IPS-18c (cell line): ENCODE measurements at regions not wholly inside any gene's neighbourhood (a gene's known extent, or its start where the extent isn't known, plus 50 kb on each side); places are given as distances from the start of the nearest gene placed in this dataset.
"Not testable (repeated sequence)": the region's sequence is repeated elsewhere in the genome, so short reads cannot be mapped to it uniquely, and the experiment has no call there.

Experiments
- H3K4me3 ChIP-seq: 2 replicates; pipeline ENCODE4 v1.7.0; 2013; ENCODE audit warnings: low read depth, mild to moderate bottlenecking, low read length, moderate library complexity; ENCODE audit not compliant: insufficient read depth
- H3K9me3 ChIP-seq: one replicate; pipeline ENCODE4 v1.6.1; 2013; ENCODE audit warnings: mild to moderate bottlenecking, low read length, moderate library complexity; ENCODE audit not compliant: control insufficient read depth, insufficient read depth

DNA sequence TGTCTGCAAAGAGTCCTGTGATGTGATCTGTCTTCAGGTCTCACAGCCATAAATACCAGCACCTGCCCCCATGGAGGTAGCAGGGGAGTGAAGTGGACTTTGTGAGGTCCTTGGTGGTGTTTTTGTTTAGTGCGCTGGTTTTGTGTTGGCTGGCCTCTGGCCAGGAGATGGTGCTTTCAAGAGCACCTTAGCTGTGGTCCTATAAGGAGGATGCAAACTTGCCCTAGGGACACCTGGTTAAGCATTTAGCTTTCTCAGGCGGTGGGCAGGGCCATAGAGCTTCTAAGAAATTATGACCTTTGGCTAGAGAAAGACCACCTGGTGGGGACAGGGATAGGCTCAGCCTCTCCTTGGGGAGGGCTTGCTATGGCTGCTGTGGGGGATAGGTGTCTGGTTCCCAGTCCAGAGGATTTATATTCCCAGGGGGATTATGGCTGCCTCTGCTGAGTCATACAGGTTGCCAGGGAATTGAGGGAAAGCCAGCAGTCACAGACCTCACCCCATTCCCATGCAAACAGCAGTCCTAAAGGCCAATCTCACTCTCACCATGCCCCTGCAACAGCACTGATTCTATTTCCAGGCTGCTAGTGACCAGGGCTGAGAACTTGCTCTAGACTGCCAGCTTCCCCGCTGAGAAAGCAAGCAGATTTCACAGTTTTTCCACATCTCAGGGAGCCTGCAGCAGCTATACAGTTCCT is 259.3 kb downstream of the TFAP2B start:
- no peaks in the 10 kb centered on the region for H3K9me3 ChIP-seq

DNA sequence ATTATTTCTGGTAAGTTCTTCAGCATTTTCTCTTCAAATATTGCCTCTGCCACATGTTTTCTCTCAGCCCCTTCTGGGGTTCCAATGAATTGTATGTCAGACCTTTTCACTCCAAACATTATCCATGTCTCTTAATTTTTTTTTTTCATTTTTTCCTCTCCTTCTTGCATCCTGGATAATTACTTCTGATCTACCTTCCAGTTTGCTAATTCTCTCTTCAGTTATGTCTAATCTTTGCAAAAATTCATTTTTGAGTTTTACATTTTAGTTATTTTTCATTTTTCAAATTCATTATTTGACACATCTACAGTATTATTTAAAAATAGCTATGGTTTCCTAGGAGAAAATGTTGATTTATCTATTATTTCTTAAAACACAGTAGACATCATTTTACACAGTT is 271.7 kb downstream of the TFAP2B start:
- H3K9me3 ChIP-seq, result no peaks in the 10 kb centered on the region
- H3K4me3 ChIP-seq, result no peak overlapping the region

More for the DNA sequence above, 259.3 kb downstream of the TFAP2B start:
- H3K4me3 ChIP-seq, result no peak overlapping the region

DNA sequence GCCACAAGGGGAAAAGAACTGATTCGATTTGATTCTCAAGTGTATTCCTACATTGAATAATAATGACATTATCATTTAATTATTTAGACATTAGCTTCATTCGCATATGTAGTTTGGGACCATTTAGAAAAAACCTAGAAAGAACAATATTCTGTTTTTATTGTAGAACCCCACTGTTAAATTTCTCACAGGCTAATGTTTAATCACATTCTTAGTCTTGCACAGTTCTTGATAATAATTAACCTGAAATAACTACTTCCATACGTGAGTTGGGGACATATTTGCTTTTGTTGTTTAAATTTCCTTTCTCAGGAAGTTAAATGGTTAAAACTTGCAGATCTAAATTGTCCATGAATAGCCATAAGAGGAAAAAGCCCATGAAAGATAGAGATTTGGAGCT is 275.2 kb downstream of the TFAP2B start:
- H3K4me3 ChIP-seq, result no peak overlapping the region
- H3K9me3 ChIP-seq, result no peaks in the 10 kb centered on the region

DNA sequence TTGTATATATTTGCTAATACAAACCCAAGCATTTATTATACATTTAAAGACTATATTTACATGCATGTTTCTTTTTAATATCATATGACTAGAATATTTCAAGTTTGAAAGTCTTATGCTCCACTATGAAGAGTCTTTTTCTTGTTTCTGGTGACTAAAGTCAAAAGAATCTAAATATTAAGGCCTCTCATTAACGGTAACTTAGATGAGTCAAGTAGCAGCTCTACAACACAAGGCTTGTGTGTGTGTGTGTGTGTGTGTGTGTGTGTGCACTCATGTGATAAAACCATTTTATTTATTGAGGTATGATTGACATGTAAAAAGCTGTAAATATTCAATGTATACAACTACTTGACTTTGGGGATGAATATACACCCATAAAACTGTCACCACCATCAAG is 275.6 kb downstream of the TFAP2B start:
- Histone ChIP-seq H3K9me3 (no peaks in the 10 kb centered on the region), H3K4me3 (no peak overlapping the region)

DNA sequence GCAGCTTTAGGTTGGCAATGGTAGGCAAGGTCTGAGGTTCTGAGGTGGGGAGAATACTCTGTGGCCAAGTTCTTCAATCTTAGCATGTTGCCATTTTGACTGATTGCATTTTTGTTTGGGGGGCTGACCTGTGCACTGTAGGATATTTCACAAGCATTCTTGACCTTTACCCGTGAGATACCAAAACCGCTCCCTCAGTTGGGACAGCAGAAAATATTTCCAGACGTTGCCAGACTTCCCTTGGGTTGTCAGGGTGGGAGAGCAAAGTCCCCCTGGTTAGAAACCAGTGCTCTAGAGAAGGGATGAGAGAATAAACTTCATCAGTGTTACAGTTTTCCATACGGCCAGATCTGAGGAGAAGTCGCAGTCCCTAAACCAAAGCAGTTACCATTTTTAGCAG is 279.6 kb downstream of the TFAP2B start:
- H3K4me3 ChIP-seq, result no peak overlapping the region

DNA sequence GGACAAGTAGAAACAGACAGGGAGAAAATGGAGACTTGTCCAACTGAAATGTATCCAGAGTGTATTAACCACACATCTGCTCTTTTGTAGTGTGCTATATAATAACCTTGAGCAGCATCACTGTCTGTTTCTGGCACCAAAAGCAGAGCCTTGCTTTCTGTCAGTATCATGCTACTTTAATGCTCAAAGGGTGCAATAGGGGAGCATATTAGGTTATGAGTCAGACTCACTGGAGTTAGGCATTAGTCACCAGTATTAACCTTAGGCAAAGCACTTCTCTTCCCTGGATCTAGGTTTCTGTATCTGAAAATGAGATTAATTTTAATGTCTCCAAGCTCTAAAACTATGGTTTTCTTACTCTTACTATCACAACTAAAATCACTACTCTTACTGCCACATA is 280.1 kb downstream of the TFAP2B start:
- Histone ChIP-seq H3K9me3 (no peaks in the 10 kb centered on the region), H3K4me3 (no peak overlapping the region)

More for the DNA sequence above, 279.6 kb downstream of the TFAP2B start:
- no peaks in the 10 kb centered on the region for H3K9me3 ChIP-seq

DNA sequence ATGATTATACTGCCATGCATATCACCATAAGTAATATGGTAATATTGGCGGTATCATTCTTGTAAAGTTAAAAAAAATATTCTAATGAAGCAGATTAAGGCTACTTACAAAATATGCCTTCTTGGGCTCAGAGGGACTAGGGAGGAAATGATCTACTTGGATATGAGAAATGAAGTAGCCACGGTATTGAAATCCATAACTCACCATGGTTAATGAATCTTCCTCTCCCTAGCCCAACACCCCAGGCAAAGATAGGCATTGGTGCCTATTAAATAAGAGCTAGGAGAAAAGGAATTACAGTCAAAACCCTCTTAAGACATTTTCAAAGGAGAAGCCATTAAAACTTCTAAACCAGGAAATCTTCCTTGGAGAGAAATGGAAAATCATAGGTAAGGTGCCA is 280.5 kb downstream of the TFAP2B start:
- Histone ChIP-seq H3K9me3 (no peaks in the 10 kb centered on the region), H3K4me3 (no peak overlapping the region)

DNA sequence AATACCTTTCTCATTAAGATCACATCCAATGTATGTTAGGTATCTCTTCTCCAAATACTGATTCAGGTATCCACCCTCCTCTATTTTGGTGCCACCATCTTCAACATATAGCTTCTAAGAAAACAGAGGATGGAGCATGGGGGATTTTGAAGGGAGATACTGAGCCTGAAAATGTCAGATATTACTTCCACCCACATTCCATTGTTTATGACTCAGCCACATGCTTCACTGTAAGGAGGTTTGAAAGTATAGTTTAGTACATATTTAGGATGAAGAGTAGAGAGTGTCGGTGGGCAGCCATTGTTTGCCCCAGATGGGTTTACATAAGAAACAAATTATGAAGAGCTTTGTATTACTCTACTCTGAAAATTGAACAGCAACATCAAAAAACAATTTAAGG is 286.7 kb downstream of the TFAP2B start:
- H3K9me3 ChIP-seq, result no peaks in the 10 kb centered on the region
- no peak overlapping the region for H3K4me3 ChIP-seq

DNA sequence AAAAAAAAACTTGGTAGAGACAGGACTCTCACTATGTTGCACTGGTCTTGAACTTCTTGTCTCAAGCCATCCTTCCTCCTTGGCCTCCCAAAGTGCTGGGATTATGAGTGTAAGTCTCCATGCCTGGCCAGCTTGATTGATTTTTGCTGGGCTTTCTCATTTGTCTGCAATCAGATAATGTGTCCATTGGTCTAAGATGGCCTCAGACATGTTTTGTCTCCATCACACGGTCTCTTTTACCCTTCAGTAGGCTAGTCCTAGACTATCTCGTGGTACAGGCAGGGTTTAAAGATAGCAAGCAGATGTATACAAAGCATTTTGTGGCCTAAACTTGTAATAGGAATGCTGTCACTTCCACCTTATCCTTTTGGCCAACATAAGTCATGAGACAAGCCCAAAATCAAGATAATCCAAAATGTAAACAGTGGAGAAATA is 289.1 kb downstream of the TFAP2B start:
- H3K9me3 ChIP-seq, result no peaks in the 10 kb centered on the region
- H3K4me3 ChIP-seq, result no peak overlapping the region

DNA sequence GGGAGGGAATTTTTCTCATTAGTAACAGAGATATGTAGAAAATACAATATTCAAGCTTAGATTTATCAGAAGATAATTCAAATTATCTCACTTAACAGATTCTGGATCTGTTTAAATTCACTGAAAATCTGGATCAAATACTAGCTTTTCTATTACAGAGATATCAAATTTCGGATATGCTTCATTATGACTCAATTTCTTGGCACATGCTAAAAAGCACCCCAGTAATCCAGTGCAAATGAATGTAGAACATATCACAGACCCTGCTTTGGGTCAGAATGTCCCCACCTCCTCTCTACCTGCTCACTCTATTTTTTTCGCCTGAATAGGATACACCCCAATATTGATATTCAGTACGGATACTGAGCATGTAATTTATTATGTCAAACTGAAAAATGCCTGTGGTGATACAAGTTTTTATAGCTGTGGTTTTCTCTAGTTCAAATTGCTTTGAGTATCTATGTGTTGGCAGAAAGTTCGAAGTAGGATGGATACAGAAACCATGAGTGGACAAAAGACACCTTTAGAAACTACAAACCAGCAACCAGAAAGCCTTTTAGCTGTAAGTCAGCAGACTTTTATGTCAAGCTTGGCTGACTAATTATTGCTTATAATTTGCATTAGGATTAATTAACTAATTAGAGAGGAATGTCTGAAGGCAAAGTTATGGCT is 290.0 kb downstream of the TFAP2B start:
- Histone ChIP-seq H3K9me3 (no peaks in the 10 kb centered on the region), H3K4me3 (no peak overlapping the region)

DNA sequence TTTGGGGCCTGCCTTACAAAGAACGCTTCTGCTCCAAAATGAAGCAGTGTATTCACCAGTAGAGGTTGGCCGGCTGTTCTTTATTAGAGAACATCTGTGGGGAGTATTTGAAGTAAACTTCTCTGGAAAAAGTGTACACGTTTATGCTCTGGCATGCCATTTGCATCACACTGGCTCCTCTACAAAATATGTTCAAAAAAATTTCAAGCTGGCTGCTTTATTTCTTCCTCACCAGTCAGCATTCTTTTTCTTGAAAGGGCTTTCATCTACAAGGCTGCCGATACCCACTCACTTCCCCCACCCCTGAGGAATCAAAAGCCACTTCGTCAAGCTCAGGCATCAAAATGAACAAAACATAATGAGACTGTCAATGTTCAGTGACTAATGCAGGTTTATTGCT is 294.1 kb downstream of the TFAP2B start:
- H3K4me3 ChIP-seq, result no peak overlapping the region
- H3K9me3 ChIP-seq, result no peaks in the 10 kb centered on the region

DNA sequence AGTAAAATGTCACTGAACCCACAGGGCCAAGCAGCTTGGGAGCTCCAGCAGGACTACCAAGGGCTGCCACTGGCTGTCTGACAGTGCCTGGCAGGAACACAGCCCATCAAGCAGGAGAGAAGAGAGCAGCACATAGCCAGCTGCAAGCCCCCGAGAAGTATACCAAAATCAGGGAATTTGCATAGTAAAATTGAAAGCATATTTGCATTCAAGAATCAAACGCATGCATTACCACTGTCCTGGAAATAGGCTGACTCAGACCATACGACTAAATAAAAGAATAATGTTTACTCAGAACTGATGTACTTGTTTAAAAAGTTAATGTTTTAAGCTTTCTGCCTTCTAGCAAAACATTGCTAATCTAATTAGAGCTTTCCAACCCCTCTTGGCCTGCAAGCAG is 298.1 kb downstream of the TFAP2B start:
- Histone ChIP-seq H3K9me3 (no peaks in the 10 kb centered on the region), H3K4me3 (no peak overlapping the region)

DNA sequence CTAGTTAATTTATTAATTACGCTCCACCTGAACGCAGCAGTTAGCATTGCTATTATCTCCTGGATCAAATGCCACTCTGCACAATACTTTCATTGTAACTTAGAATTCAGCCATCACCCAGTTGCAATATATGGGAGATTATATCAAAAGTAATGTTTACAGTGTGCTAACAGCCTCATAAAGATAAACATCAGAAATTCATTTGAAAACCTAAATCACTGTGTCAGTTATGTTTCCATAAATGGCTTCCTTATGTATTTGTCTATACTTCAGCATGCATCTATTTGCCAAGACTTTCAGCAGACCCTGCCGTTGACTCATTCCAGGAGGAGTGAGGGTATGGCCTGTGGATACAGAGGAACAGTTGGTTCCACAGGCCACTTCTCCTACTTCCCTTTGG is 300.1 kb downstream of the TFAP2B start:
- H3K9me3 ChIP-seq, result no peaks in the 10 kb centered on the region

DNA sequence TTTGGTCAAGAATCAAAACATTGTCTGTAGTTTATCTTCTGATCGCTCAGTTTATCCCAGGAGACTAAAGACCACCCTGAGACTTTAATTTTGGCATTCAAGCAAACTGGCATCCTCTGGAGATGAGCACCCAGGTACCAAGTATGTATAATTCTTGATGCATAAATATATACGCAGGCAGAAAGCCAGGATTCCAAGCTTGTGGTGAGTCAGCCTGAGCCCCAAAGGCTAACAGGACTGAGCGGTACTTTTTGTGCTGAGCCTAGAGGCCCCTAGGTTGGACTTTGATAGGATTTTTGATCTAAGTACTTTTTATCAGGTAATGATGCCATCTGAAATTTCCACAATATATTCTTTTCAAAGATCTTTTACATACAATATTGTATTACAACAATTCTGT is 301.3 kb downstream of the TFAP2B start:
- Histone ChIP-seq H3K4me3 (no peak overlapping the region), H3K9me3 (no peaks in the 10 kb centered on the region)

More for the DNA sequence above, 300.1 kb downstream of the TFAP2B start:
- no peak overlapping the region for H3K4me3 ChIP-seq

DNA sequence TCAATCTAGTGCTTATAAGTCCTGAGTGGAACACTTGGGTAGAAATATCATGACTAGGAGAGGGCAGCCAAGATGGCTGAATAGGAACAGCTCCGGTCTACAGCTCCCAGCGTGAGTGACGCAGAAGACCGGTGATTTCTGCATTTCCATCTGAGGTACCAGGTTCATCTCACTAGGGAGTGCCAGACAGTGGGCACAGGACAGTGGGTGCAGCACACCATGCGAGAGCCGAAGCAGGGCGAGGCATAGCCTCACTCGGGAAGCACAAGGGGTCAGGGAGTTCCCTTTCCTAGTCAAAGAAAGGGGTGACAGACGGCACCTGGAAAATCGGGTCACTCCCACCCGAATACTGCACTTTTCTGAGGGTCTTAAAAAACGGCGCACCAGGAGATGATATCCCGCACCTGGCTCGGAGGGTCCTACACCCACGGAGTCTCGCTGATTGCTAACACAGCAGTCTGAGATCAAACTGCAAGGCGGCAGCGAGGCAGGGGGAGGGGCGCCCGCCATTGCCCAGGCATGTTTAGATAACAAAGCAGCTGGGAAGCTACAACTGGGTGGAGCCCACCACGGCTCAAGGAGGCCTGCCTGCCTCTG is 302.8 kb downstream of the TFAP2B start:
- not testable (repeated sequence) for H3K4me3 ChIP-seq, H3K9me3 ChIP-seq

DNA sequence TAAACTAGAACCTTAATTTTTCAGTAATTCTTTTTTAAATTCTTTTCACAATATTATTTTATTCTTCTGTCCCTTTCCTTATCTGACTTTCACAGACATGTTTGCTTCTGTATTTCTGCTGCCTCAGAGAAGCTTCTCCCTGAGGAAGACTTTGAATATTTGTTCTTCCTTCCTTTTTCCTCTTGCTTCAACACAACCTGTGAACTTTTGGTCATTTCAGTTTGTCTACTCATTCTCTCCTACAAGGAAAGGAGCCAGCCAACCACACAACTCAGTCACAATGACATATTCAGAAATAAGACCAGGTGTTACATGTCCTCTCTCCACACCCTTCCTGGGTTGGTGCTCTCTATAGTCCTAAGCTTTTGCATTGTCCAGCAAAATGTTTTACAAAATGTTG is 310.4 kb downstream of the TFAP2B start:
- no peaks in the 10 kb centered on the region for H3K9me3 ChIP-seq

DNA sequence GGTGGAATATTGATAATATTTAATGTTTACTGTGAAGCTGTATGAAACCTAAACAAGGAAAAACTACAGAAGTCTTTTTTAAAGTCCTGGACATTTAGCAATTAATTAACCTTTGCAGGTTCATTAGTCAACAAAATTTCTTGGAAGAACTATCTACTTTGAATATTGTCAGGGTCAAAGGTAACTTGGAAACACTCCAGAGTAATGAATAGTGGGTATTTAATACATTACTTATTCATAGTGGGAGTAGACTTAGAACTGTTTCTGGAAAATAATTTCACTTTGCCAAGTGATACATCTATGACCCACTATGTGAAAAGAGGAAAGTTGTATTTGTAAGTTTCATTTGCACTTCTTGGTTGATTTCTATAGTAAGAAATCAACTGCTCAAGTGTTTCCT is 319.1 kb downstream of the TFAP2B start:
- Histone ChIP-seq H3K9me3 (peaks cover 4% of the 10 kb centered on the region), H3K4me3 (no peak overlapping the region)

More for the DNA sequence above, 310.4 kb downstream of the TFAP2B start:
- no peak overlapping the region for H3K4me3 ChIP-seq

DNA sequence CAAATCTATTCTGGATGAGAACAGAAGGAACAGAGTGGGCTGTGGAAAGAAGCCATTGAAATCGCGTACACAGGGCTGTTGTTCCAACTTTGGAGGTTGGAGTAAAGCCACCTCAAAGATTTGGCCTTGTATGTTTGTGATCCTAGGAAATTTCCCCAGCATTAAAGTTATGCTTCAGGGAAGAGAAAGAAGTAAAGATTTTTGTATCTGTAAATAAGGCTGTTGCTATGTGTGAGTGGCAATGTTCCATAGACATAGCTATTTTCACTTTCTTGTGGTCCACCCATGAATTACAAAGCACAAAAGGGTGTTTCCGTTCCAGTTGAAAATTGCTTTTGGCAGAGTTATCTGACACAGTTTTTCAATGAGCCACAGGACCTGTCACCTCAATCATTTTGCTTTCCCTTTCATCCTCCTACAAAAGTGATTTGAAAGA is 321.3 kb downstream of the TFAP2B start:
- Histone ChIP-seq H3K4me3 (no peak overlapping the region), H3K9me3 (peaks cover 4% of the 10 kb centered on the region)
